ENCODE measurements at regions not wholly inside any gene's neighbourhood (a gene's known extent, or its start where the extent isn't known, plus 50 kb on each side); places are given as distances from the start of the nearest gene placed in this dataset.

DNA sequence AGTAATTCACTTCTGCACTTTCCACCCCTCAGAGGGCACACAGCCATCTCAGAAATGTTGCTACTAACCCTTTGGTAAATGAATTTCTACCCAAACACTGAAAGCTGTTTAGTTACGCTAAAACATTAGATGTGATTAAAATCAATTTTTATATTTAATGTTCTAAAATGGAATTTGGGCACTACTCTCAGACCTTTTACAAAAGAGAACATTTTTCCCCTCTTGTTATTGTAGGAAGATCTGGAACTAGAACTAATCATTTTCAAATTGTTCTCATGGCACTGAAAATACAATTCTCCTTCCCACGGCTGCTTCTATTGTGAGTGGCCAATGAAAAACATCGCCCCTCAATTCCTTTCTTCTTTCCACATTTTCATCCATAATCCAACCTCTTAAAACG is 627.4 kb downstream of the CDH26 start:
- H3K4me1 Mint-ChIP-seq: peaks cover 6% of the 10 kb centered on the region
- H3K36me3 Mint-ChIP-seq (ENCODE audit: low read depth): no peaks in the 10 kb centered on the region
- no peaks in the 10 kb centered on the region for H3K9me3 Mint-ChIP-seq
- DNase-seq: no peak
- H3K27ac Mint-ChIP-seq: no peak overlapping the region
- H3K4me3 Mint-ChIP-seq: no peak overlapping the region
- TF ChIP-seq, protein P1, sequence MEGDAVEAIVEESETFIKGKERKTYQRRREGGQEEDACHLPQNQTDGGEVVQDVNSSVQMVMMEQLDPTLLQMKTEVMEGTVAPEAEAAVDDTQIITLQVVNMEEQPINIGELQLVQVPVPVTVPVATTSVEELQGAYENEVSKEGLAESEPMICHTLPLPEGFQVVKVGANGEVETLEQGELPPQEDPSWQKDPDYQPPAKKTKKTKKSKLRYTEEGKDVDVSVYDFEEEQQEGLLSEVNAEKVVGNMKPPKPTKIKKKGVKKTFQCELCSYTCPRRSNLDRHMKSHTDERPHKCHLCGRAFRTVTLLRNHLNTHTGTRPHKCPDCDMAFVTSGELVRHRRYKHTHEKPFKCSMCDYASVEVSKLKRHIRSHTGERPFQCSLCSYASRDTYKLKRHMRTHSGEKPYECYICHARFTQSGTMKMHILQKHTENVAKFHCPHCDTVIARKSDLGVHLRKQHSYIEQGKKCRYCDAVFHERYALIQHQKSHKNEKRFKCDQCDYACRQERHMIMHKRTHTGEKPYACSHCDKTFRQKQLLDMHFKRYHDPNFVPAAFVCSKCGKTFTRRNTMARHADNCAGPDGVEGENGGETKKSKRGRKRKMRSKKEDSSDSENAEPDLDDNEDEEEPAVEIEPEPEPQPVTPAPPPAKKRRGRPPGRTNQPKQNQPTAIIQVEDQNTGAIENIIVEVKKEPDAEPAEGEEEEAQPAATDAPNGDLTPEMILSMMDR (IDR thresholded peaks at IDR 0.05): no peak
- peaks cover 13% of the 10 kb centered on the region for H3K27me3 Mint-ChIP-seq (ENCODE audit: low read depth, poor library complexity)

DNA sequence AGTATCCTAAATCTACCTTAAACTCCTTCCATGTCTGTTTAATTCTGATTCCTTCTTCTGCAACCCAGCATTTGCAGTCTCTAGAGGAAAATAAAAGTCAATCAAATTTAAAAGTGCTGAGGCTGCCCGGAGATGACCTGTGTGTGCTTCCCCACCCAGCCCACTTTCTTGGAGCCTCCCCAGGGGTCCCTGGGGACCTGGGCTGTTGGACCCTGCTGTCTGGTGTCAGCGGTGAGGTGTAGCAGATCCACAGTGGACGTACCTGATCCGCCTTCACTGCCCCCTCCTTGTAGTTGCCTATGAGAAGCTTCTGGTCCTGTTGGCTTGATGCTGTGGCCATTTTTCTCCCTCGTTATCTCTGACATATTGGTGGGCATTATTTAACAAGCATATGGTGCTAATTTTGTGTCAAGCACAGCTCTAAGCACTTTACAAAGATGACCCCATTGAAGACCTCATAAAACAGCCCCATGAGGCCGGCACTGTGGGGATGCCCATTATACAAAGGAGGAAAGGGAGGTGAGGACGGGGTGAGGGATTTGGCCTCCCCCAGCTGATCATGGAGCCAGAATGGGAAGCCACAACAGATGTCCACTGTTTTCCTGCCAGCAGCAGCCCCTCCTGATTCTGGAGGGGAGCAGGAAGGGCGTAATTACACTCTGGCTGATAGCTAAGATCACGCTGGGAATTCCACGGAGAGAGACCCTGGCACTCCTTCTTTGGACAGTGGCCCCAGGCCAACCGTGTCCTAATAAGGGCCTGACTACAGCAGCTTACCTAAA is 628.2 kb downstream of the CDH26 start:
- Mint-ChIP-seq H3K9me3 (no peaks in the 10 kb centered on the region), H3K27ac (no peak overlapping the region), H3K4me3 (no peak overlapping the region), H3K27me3 (ENCODE audit: low read depth, poor library complexity) (peaks cover 17% of the 10 kb centered on the region), H3K4me1 (peaks cover 6% of the 10 kb centered on the region), H3K36me3 (ENCODE audit: low read depth) (no peaks in the 10 kb centered on the region)
- TF ChIP-seq, protein P1 (IDR thresholded peaks at IDR 0.05): no peak
- no peak for DNase-seq

DNA sequence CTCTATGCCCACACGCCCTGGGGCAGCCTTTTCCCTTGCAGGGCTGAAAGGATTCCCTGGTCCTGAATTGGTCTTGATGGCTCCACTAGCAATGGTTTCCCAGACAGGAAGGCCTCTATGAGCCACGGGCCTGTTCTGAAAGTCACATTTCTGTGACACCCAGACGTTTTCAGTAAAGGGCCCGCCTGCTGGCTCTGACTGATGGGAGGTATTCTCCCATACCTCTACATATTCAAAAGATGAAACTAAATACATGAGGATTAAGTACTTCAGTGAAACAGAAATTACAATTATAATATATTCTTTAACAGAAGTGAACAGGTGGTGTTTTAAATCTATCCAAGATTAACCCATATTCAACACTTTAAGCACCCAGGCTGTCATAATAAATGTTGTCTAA is 629.8 kb downstream of the CDH26 start:
- Mint-ChIP-seq H3K27me3 (ENCODE audit: low read depth, poor library complexity) (peaks cover 12% of the 10 kb centered on the region), H3K4me1 (peaks cover 6% of the 10 kb centered on the region), H3K4me3 (no peak overlapping the region), H3K9me3 (no peaks in the 10 kb centered on the region), H3K27ac (no peak overlapping the region), H3K36me3 (ENCODE audit: low read depth) (no peaks in the 10 kb centered on the region)
- TF ChIP-seq, protein P1 (IDR thresholded peaks at IDR 0.05): no peak
- no peak for DNase-seq

DNA sequence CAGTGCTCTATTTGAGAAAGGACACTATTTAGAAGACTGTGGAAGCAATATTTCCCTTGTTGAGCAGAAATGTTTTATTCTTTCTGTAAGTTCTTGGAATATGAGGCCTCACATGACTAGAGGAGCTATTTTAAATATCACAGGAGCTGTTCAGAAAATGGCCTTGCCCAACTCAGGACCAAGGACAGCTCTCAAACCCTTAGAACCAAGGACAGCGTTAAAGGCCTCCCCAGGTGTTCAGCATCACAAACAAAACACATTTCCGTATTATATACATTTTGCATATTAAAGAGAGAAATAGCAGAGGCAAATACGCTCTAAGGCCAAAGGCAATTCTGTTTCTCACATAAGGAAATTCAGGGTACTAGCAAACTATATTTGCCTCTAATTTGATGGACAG is 631.4 kb downstream of the CDH26 start:
- H3K36me3 Mint-ChIP-seq (ENCODE audit: low read depth): no peaks in the 10 kb centered on the region
- DNase-seq: peak; percentile 63
- TF ChIP-seq, protein P1 (IDR thresholded peaks at IDR 0.05): no peak
- peaks cover 6% of the 10 kb centered on the region for H3K4me1 Mint-ChIP-seq
- H3K4me3 Mint-ChIP-seq: no peak overlapping the region
- no peak overlapping the region for H3K27ac Mint-ChIP-seq
- peaks cover 12% of the 10 kb centered on the region for H3K27me3 Mint-ChIP-seq (ENCODE audit: low read depth, poor library complexity)
- no peaks in the 10 kb centered on the region for H3K9me3 Mint-ChIP-seq

DNA sequence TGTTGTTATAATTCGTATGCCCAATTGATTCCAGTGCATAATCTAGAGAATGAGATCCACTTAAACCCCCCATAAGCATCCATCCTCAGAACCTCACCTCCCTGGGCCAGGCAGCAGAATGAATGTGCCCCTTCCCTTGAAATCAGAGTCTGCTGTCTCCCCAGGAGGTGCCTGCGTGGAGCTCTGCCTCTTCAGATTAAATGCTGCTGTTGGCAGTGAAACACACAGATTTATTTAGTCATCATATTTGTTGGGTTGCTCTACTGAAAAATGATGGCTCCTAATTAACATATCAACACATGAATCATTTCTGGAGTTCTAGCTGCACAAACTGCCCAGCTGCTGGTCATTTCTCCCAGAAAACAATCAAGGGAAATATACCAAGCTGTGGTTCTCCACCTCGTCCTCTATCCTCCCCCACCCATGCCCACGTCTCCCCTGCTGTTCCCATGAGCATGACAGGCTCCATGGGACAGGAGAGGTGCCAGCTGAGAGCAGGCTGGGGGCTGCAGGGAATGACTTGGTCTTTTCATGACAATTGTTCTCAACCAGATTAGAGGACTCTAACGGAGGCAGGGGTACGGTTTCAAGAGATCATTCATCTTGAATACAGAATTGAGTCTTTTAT is 633.1 kb downstream of the CDH26 start:
- Mint-ChIP-seq H3K27me3 (ENCODE audit: low read depth, poor library complexity) (peaks cover 8% of the 10 kb centered on the region), H3K36me3 (ENCODE audit: low read depth) (no peaks in the 10 kb centered on the region)
- no peak for DNase-seq

More for the DNA sequence above, 633.1 kb downstream of the CDH26 start:
- H3K4me3 Mint-ChIP-seq: no peak overlapping the region
- no peak overlapping the region for H3K27ac Mint-ChIP-seq
- peaks cover 6% of the 10 kb centered on the region for H3K4me1 Mint-ChIP-seq
- TF ChIP-seq, protein P1 (IDR thresholded peaks at IDR 0.05): no peak
- H3K9me3 Mint-ChIP-seq: no peaks in the 10 kb centered on the region
